AG10803 (cell line): ENCODE measurements at regions not wholly inside any gene's neighbourhood (a gene's known extent, or its start where the extent isn't known, plus 50 kb on each side); places are given as distances from the start of the nearest gene placed in this dataset.
"Not testable (repeated sequence)": the region's sequence is repeated elsewhere in the genome, so short reads cannot be mapped to it uniquely, and the experiment has no call there.

Experiments used
- DNase-seq: peaks from one replicate; pipeline ENCODE4 v3.0.0; 2010; ENCODE audit warnings: low read depth
- H3K4me3 ChIP-seq: 2 replicates; pipeline ENCODE4 v1.5.1; 2011; ENCODE audit warnings: mild to moderate bottlenecking, low read length, control low read depth
- TF ChIP-seq, protein P1 (sequence below): conservative IDR thresholded peaks from 2 replicates; pipeline ENCODE4 v1.5.1; 2011; ENCODE audit warnings: mild to moderate bottlenecking, low read length, control low read depth, inconsistent platforms

DNA sequence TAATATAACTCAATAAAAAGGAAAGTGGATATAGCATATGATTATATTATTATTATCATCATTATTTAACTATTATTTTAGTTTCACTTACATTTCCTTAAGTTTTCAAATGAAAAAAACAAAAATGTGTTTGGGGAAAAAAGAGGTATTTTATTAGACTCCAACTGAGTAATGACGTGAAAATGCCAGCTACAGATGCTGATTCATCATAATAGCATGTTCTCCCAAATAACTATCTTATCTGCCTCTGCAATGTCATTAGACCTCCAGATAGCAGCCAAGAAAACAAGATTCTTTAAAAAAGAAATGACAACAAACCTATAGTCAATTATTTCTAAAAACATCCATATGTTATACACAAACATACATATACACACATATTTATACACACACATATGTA lies 1071.9 kb upstream of the TMPRSS15 start:
- no peak overlapping the region for H3K4me3 ChIP-seq
- TF ChIP-seq, protein P1, sequence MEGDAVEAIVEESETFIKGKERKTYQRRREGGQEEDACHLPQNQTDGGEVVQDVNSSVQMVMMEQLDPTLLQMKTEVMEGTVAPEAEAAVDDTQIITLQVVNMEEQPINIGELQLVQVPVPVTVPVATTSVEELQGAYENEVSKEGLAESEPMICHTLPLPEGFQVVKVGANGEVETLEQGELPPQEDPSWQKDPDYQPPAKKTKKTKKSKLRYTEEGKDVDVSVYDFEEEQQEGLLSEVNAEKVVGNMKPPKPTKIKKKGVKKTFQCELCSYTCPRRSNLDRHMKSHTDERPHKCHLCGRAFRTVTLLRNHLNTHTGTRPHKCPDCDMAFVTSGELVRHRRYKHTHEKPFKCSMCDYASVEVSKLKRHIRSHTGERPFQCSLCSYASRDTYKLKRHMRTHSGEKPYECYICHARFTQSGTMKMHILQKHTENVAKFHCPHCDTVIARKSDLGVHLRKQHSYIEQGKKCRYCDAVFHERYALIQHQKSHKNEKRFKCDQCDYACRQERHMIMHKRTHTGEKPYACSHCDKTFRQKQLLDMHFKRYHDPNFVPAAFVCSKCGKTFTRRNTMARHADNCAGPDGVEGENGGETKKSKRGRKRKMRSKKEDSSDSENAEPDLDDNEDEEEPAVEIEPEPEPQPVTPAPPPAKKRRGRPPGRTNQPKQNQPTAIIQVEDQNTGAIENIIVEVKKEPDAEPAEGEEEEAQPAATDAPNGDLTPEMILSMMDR = no peak
- DNase-seq = no peak

DNA sequence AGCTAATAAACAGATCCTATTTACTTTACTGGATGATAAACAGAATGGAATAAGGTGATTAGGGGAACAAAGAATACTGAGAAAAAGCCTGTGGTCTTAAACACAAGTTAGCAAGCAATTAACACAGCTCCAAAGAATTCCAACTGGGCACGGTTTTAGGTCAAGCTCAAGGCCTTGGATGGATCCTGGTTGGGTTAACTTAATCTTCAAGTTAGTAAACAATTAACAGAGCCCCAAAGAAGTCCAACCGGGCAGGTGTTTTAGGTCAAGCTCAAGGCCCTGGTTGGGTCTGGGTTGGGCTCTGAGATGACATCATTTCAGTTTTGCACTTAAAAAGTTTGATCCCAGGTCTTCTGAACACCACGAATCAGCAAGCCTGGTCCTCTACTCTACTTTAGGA lies 1086.3 kb upstream of the TMPRSS15 start:
- DNase-seq = no peak
- no peak overlapping the region for H3K4me3 ChIP-seq
- TF ChIP-seq, protein P1 = no peak

DNA sequence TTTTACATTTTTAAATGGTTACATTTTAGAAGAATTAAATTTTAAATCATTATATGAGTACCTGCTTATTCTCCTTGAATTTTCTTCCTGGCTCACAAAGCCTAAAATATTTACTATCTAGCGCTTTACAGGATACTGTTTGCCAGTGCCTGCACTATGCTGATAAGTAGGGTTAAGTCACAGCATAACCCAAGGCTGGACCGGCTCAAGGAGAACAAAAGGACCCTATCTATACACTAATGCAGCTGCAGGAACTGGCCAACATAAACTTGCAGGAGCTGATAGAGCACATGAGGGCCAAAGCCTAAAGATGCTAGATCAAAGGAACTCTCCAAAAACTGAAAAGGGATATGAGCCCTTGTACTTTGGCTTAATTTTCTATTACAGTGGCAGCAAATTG lies 1086.9 kb upstream of the TMPRSS15 start:
- TF ChIP-seq, protein P1 = no peak
- H3K4me3 ChIP-seq = no peak overlapping the region
- no peak for DNase-seq

DNA sequence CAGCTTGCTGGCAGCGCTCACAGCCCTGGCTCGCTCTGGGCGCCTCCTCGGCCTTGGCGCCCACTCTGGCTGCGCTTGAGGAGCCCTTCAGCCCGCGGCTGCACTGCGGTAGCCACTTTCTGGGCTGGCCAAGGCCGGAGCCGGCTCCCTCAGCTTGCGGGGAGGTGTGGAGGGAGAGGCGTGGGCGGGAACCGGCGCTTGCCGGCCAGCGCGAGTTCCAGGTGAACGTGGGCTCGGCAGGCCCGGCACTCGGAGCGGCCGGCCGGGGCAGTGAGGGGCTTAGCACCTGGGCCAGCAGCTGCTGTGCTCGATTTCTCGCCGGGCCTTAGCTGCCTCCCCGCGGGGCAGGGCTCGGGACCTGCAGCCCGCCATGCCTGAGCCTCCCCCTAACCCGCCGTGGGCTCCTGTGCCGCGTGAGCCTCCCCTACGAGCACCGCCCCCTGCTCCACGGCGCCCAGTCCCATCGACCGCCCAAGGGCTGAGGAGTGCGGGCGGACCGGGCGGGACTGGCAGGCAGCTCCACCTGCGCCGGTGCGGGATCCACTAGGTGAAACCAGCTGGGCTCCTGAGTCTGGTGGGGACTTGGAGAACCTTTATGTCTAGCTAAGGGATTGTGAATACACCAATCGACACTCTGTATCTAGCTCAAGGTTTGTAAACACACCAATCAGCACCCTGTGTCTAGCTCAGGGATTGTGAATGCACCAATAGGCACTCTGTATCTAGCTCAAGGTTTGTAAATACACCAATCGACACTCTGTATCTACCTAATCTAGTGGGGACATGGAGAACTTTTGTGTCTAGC lies 1090.1 kb upstream of the TMPRSS15 start:
- not testable (repeated sequence) for H3K4me3 ChIP-seq, DNase-seq

DNA sequence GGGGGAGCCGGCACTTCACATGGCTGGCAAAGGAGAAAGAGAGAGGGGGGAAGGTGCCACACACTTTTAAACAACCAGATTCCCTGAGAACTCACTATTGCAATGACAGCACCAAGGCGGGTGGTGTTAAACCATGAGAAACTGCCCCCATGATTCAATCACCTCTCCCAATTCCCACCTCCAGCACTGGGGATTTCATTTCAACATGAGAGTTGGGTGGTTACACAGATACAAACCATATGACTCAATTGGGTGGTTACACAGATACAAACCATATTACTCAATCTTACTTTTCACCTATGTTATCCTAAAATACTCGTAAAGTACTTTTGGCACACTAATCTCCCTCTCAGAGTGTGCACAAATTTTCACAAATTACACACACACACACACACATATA lies 1097.5 kb upstream of the TMPRSS15 start:
- H3K4me3 ChIP-seq = no peak overlapping the region
- no peak for DNase-seq
- TF ChIP-seq, protein P1 = no peak

DNA sequence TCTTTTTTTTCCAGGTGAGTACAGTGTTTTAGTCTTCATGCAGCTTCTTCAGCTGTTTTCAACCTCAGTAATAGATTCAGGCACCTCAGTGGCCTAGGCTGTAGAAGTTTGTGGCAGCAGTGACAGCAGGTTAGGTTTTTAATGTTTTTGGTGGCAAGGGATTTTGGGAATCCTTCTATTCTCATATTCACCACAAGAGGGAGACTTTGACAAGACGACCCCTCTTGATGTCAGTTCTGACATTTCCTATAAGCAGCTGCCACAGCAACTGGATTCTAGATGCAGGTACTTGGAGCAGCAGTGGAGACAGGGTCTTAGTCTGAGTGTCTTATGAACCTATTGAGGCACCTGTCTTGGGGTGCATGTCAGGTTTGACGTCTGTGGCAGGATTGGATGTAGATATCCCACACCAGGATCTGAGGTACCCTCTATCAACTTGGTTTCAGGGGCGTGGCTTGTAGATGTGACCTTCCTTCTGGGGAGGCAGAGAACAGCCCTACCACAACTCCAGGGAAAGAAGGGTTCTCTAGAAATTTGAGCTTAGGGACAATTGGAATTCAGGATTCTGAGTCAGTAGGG lies 1104.2 kb upstream of the TMPRSS15 start:
- TF ChIP-seq, protein P1 = no peak
- no peak for DNase-seq
- no peak overlapping the region for H3K4me3 ChIP-seq

DNA sequence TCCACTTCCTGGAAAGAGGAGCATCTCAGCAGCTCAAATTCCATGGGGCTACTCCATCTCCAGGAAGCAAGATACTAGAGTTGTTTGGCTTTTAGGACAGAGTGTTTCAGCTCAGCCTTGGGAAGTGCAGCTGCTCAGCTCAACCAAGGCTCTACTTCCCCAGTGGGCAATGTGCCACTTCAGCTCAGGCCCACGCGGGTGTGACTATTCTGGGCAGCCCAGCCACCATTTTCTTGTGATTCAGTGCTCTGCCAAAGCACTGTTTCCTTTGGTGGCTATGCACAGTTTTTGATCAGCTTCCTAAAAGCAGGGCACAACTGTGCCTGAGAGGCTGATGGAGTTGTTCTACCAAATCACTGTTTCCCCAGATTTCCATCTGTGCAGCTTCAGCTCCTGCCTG lies 1104.9 kb upstream of the TMPRSS15 start:
- no peak for DNase-seq
- H3K4me3 ChIP-seq = no peak overlapping the region
- TF ChIP-seq, protein P1 = no peak
